ENCODE measurements at regions not wholly inside any gene's neighbourhood (a gene's known extent, or its start where the extent isn't known, plus 50 kb on each side); places are given as distances from the start of the nearest gene placed in this dataset.
"Not testable (repeated sequence)": the region's sequence is repeated elsewhere in the genome, so short reads cannot be mapped to it uniquely, and the experiment has no call there.

DNA sequence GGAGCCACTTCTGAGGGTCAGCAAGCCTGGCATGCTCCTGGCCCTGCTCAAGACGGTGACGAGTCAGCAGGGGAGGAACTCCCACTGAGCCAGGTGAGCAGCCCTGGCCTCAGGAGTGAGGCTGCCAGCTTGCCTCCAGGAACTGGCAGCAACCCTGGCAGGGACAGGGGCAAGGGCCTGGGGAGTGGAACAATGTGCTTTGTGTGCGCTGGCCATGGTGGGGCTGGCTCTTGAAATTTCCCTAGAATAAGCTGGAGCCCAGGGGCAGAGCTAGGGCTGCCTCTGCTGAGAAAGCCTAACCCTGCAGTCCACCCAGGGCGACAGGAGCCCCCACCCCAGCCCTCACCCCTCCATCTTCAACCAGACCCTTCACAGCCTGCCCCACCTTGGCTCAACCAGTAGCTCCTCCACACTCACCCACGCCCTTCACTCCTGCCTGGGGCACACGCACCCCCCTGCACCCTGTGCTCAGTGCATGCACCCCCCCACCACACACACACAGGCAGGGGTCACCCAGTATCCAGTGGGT, 88.0 kb downstream of the MRPL14 start:
- no peaks in the 10 kb centered on the region for H3K9me3 ChIP-seq (ENCODE audit: control insufficient read depth, low read length)
- no peaks in the 10 kb centered on the region for H3K36me3 ChIP-seq (ENCODE audit: control insufficient read depth, insufficient read depth, low read length)
- peaks cover 18% of the 10 kb centered on the region for H3K4me1 ChIP-seq (ENCODE audit: control insufficient read depth, insufficient read depth, low read length)
- no peak overlapping the region for H3K9ac ChIP-seq (ENCODE audit: low read length)
- H3K4me3 ChIP-seq (ENCODE audit: low read length) = no peak overlapping the region
- no peaks in the 10 kb centered on the region for H3K27me3 ChIP-seq (ENCODE audit: control insufficient read depth, insufficient read depth, low read length)

- no peak overlapping the region for H3K9ac ChIP-seq (ENCODE audit: low read length)
- peaks cover 18% of the 10 kb centered on the region for H3K4me1 ChIP-seq (ENCODE audit: control insufficient read depth, insufficient read depth, low read length)
- H3K4me3 ChIP-seq (ENCODE audit: low read length) = no peak overlapping the region
- H3K36me3 ChIP-seq (ENCODE audit: control insufficient read depth, insufficient read depth, low read length) = no peaks in the 10 kb centered on the region
- H3K9me3 ChIP-seq (ENCODE audit: control insufficient read depth, low read length) = no peaks in the 10 kb centered on the region
- no peaks in the 10 kb centered on the region for H3K27me3 ChIP-seq (ENCODE audit: control insufficient read depth, insufficient read depth, low read length)
Observed at GRCh38 chr6:44038543-44039065, 88.6 kb downstream of the MRPL14 start.

- no peak overlapping the region for H3K4me3 ChIP-seq (ENCODE audit: low read length)
- H3K9ac ChIP-seq (ENCODE audit: low read length) = no peak overlapping the region
- no peaks in the 10 kb centered on the region for H3K9me3 ChIP-seq (ENCODE audit: control insufficient read depth, low read length)
- no peaks in the 10 kb centered on the region for H3K27me3 ChIP-seq (ENCODE audit: control insufficient read depth, insufficient read depth, low read length)
- no peaks in the 10 kb centered on the region for H3K36me3 ChIP-seq (ENCODE audit: control insufficient read depth, insufficient read depth, low read length)
- H3K4me1 ChIP-seq (ENCODE audit: control insufficient read depth, insufficient read depth, low read length) = peaks cover 11% of the 10 kb centered on the region
Observed at GRCh38 chr6:44037847-44038542, 89.3 kb downstream of the MRPL14 start.

GRCh38 chr6:44037276-44037675, 90.0 kb downstream of the MRPL14 start:
- H3K9me3 ChIP-seq (ENCODE audit: control insufficient read depth, low read length); H3K27me3 ChIP-seq (ENCODE audit: control insufficient read depth, insufficient read depth, low read length); H3K4me3 ChIP-seq (ENCODE audit: low read length); H3K9ac ChIP-seq (ENCODE audit: low read length); H3K4me1 ChIP-seq (ENCODE audit: control insufficient read depth, insufficient read depth, low read length); H3K36me3 ChIP-seq (ENCODE audit: control insufficient read depth, insufficient read depth, low read length): not testable (repeated sequence)

DNA sequence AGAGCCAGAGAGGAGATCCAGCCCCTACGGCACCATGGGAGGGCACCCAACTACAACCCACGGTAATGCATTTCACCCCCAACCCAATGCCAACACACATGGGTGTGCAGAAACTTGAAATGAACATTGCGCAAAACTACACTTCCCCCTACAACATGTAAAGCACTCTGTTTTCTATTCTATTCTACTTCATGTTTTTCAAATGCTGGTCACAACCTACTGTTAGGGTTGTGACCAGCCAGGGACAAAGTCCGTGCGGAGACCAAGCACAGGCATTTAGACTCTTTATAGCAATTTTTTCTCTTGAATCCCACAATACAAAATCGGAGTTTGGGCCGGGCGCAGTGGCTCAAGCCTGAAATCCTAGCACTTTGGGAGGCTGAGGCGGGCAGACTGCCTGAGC, 90.6 kb downstream of the MRPL14 start:
- no peak overlapping the region for H3K9ac ChIP-seq (ENCODE audit: low read length)
- no peaks in the 10 kb centered on the region for H3K36me3 ChIP-seq (ENCODE audit: control insufficient read depth, insufficient read depth, low read length)

DNA sequence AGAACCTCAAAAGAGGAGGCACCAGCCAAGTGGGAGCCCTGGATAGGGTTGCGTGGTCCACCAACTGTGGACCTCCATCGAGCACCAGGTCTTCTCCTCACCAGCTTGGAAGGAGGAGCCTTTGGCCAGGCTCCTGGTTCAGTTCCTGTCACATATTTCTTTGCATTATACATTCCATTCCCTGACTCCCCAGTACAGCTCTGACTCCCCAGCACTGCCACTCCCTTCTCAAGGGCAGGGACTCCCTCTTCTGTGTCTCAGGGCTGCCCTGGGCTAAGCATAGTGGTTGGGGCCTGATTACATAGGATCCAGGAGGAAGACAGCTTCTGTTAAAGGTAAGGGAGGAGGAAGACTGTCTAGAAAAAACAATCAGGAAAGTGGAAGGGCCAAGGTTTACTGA, 91.1 kb downstream of the MRPL14 start:
- Histone ChIP-seq H3K4me3 (ENCODE audit: low read length) (no peak overlapping the region), H3K27me3 (ENCODE audit: control insufficient read depth, insufficient read depth, low read length) (no peaks in the 10 kb centered on the region), H3K9me3 (ENCODE audit: control insufficient read depth, low read length) (no peaks in the 10 kb centered on the region), H3K9ac (ENCODE audit: low read length) (no peak overlapping the region), H3K4me1 (ENCODE audit: control insufficient read depth, insufficient read depth, low read length) (no peaks in the 10 kb centered on the region), H3K36me3 (ENCODE audit: control insufficient read depth, insufficient read depth, low read length) (no peaks in the 10 kb centered on the region)

More for the DNA sequence above, 90.6 kb downstream of the MRPL14 start:
- Histone ChIP-seq H3K4me3 (ENCODE audit: low read length) (no peak overlapping the region), H3K4me1 (ENCODE audit: control insufficient read depth, insufficient read depth, low read length) (peaks cover 1% of the 10 kb centered on the region), H3K9me3 (ENCODE audit: control insufficient read depth, low read length) (no peaks in the 10 kb centered on the region), H3K27me3 (ENCODE audit: control insufficient read depth, insufficient read depth, low read length) (no peaks in the 10 kb centered on the region)

DNA sequence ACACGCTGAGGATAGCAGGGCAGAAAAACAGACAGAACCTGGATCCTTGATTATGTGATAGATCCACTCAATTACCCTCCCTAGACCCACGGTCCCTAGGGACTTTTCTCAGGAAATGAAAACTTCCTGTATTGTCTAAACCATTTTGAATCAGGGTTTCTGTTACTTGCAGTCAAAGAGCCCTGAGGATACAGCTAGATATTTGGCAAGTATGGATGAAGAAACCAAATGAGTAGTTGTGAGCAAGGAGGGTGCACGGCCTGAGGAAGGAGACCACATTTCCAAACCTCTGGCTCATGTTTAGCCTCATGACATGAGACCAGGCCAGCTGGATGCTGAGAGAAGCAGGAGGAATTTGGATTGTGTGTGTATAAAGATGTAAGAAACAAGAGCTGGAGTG, 91.6 kb downstream of the MRPL14 start:
- Histone ChIP-seq H3K27me3 (ENCODE audit: control insufficient read depth, insufficient read depth, low read length) (no peaks in the 10 kb centered on the region), H3K4me3 (ENCODE audit: low read length) (no peak overlapping the region), H3K9ac (ENCODE audit: low read length) (no peak overlapping the region)

DNA sequence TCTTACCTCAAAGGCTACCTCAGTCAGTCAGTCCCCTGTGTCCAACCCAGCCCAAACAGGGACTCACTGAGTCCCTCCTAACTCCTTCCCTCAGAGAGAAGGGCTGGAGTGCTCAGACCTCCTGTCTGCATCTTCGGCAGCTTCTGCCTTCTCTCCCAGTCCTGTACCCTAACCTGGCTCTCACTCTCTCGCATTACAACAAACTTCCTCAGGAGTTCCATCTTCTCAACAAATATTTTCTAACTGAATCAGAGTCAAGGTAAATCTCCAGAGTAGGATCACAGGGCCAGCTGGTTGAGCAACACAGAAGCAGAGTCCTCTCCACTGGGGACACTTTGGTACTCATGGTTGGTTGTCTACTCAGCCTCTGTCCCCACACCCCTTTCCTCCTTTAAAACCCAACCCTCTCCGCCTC, 92.3 kb downstream of the MRPL14 start:
- Histone ChIP-seq H3K9me3 (ENCODE audit: control insufficient read depth, low read length) (no peaks in the 10 kb centered on the region), H3K27me3 (ENCODE audit: control insufficient read depth, insufficient read depth, low read length) (no peaks in the 10 kb centered on the region), H3K9ac (ENCODE audit: low read length) (no peak overlapping the region), H3K4me3 (ENCODE audit: low read length) (no peak overlapping the region), H3K4me1 (ENCODE audit: control insufficient read depth, insufficient read depth, low read length) (no peaks in the 10 kb centered on the region), H3K36me3 (ENCODE audit: control insufficient read depth, insufficient read depth, low read length) (no peaks in the 10 kb centered on the region)

More for the DNA sequence above, 91.6 kb downstream of the MRPL14 start:
- Histone ChIP-seq H3K9me3 (ENCODE audit: control insufficient read depth, low read length) (no peaks in the 10 kb centered on the region), H3K36me3 (ENCODE audit: control insufficient read depth, insufficient read depth, low read length) (no peaks in the 10 kb centered on the region), H3K4me1 (ENCODE audit: control insufficient read depth, insufficient read depth, low read length) (no peaks in the 10 kb centered on the region)

DNA sequence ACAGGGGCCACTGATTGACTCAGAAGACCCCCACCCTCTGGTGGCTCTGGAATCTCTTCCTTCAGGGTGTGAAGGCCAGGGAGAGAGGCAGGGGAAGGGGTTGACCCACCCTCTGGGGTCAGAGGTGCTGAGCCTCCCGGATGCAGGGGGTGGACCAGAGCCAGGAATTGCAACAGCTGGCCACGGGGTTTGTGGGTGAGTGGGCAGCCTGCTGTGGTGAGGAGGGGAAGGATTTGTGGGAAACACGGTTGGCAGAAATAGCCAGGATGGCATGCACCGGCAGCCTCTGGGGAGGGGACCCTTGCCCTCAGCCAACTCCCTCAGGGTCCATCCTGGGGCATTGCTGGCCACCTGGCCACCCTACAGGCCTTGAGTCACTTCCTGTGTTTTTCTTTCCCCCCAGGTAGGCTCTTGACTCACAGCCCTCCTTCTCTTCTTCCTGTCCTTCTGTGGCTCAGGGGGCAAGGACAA, 92.8 kb downstream of the MRPL14 start:
- H3K9me3 ChIP-seq (ENCODE audit: control insufficient read depth, low read length) = no peaks in the 10 kb centered on the region
- H3K4me3 ChIP-seq (ENCODE audit: low read length) = no peak overlapping the region
- H3K9ac ChIP-seq (ENCODE audit: low read length) = no peak overlapping the region
- no peaks in the 10 kb centered on the region for H3K27me3 ChIP-seq (ENCODE audit: control insufficient read depth, insufficient read depth, low read length)
- peaks cover under 1% of the 10 kb centered on the region for H3K4me1 ChIP-seq (ENCODE audit: control insufficient read depth, insufficient read depth, low read length)
- no peaks in the 10 kb centered on the region for H3K36me3 ChIP-seq (ENCODE audit: control insufficient read depth, insufficient read depth, low read length)

- no peak overlapping the region for H3K4me3 ChIP-seq (ENCODE audit: low read length)
- H3K4me1 ChIP-seq (ENCODE audit: control insufficient read depth, insufficient read depth, low read length) = peaks cover 13% of the 10 kb centered on the region
- no peaks in the 10 kb centered on the region for H3K36me3 ChIP-seq (ENCODE audit: control insufficient read depth, insufficient read depth, low read length)
- no peaks in the 10 kb centered on the region for H3K27me3 ChIP-seq (ENCODE audit: control insufficient read depth, insufficient read depth, low read length)
- no peaks in the 10 kb centered on the region for H3K9me3 ChIP-seq (ENCODE audit: control insufficient read depth, low read length)
- no peak overlapping the region for H3K9ac ChIP-seq (ENCODE audit: low read length)
Observed at GRCh38 chr6:44030812-44031454, 96.3 kb downstream of the MRPL14 start.

DNA sequence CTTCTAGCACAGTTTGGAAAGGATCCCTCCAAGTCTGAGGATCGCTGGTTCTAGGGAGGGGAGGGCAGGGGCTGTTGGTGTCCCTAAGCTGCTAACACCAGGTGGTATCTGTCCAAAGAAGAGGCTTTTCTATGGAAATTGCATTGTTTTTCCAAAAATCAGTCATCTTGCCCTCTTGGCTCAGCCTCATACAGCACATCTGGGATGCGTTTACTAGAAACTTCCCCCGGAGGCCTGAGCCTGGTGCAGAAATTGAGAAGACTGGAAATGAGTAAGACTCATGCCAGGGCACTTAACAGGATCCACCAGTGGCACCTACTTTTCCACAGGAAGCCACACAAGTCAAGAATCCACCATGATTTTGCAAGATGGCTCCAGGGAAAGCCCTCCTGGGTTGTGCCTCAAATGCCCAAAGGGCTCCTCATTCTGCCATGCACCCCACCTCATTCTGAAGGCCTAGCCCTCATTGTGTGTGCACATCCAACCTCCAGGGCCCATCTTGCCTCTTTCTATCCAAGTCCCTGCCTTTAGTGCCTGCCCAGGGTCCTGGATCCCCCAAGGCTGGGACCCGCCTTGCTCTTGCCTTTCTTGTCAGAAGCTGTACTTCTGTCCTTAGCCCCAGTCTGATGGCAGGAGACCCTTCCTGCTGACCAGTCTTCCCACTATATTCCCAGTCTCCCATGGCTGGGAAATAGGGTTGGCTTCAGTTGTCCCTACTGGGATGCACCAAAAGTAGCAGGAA, 97.6 kb downstream of the MRPL14 start:
- peaks cover 3% of the 10 kb centered on the region for H3K27me3 ChIP-seq (ENCODE audit: control insufficient read depth, insufficient read depth, low read length)

More for the DNA sequence above, 97.6 kb downstream of the MRPL14 start:
- Histone ChIP-seq H3K4me1 (ENCODE audit: control insufficient read depth, insufficient read depth, low read length) (peaks cover 13% of the 10 kb centered on the region), H3K9ac (ENCODE audit: low read length) (no peak overlapping the region), H3K36me3 (ENCODE audit: control insufficient read depth, insufficient read depth, low read length) (no peaks in the 10 kb centered on the region), H3K4me3 (ENCODE audit: low read length) (no peak overlapping the region), H3K9me3 (ENCODE audit: control insufficient read depth, low read length) (no peaks in the 10 kb centered on the region)

All from mucosa of stomach (tissue), 1 donor.